GM12878 (cell line): ENCODE measurements at regions not wholly inside any gene's neighbourhood (a gene's known extent, or its start where the extent isn't known, plus 50 kb on each side); places are given as distances from the start of the nearest gene placed in this dataset.

ENCODE experiments used
- RB1 ChIP-seq: fragments of 450-650 bp; formaldehyde crosslinking; IDR thresholded peaks from 2 replicates; pipeline ENCODE4 v1.6.1; 2017; ENCODE audit warnings: mild to moderate bottlenecking, borderline replicate concordance
- SMC3 ChIP-seq: IDR thresholded peaks from 2 replicates; pipeline ENCODE4 v1.6.1; 2011; ENCODE audit warnings: low read length, improper control_type of control experiment, borderline replicate concordance
- SUZ12 ChIP-seq: fragments of 200-600 bp; sonication (generic); IDR thresholded peaks from one replicate; pipeline ENCODE4 v1.6.1; 2018; ENCODE audit warnings: antibody characterized with exemption, mild to moderate bottlenecking; ENCODE audit not compliant: unreplicated experiment
- TF ChIP-seq, protein P1 (sequence below): IDR thresholded peaks from 2 replicates; pipeline ENCODE4 v1.6.1; 2011; ENCODE audit warnings: borderline replicate concordance, low read depth, mild to moderate bottlenecking, moderate library complexity, mixed read lengths, low read length; ENCODE audit not compliant: insufficient read depth; ENCODE audit errors: extremely low read length
- TF ChIP-seq, protein P2 (sequence below), 3 experiments: IDR thresholded peaks in 2 of 3; conservative IDR thresholded peaks in 1 of 3; 2 replicates each; pipeline ENCODE4 v1.5.1; 2011; ENCODE audit warnings: low read depth in 3 of 3, low read length in 3 of 3, mild to moderate bottlenecking in 3 of 3, control low read depth in 2 of 3, moderate library complexity in 2 of 3, inconsistent platforms in 1 of 3, mixed read lengths in 1 of 3; ENCODE audit not compliant: control insufficient read depth in 2 of 3, insufficient read depth in 1 of 3; ENCODE audit errors: extremely low read depth in 1 of 3

DNA sequence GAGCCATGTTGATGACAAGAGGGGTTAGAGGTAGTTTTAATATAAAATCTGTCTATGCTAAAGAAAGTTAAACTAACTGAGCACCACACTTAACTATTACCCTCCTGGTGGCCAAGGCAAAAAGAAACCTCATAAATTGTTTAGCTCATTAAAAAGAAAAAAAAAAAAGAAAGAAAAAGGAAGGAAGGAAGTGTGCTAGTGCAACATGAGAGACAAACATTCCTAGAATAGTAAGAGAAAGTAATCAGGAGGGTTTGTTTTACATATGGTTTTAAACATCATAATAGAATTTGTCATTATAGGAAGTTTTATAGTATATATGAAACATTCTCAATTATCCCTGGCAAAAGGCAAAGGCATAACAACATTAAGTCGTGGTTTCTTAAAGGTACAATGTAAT, 152.3 kb downstream of the SNX18 start:
- TF ChIP-seq RB1 (no peak), SUZ12 (no peak), SMC3 (no peak)
- TF ChIP-seq, protein P1, sequence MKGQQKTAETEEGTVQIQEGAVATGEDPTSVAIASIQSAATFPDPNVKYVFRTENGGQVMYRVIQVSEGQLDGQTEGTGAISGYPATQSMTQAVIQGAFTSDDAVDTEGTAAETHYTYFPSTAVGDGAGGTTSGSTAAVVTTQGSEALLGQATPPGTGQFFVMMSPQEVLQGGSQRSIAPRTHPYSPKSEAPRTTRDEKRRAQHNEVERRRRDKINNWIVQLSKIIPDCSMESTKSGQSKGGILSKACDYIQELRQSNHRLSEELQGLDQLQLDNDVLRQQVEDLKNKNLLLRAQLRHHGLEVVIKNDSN = no peak
- TF ChIP-seq, protein P2, sequence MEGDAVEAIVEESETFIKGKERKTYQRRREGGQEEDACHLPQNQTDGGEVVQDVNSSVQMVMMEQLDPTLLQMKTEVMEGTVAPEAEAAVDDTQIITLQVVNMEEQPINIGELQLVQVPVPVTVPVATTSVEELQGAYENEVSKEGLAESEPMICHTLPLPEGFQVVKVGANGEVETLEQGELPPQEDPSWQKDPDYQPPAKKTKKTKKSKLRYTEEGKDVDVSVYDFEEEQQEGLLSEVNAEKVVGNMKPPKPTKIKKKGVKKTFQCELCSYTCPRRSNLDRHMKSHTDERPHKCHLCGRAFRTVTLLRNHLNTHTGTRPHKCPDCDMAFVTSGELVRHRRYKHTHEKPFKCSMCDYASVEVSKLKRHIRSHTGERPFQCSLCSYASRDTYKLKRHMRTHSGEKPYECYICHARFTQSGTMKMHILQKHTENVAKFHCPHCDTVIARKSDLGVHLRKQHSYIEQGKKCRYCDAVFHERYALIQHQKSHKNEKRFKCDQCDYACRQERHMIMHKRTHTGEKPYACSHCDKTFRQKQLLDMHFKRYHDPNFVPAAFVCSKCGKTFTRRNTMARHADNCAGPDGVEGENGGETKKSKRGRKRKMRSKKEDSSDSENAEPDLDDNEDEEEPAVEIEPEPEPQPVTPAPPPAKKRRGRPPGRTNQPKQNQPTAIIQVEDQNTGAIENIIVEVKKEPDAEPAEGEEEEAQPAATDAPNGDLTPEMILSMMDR (IDR thresholded peaks at IDR 0.05 in 2 of 3, conservative IDR thresholded peaks at IDR 0.05 in 1 of 3; ENCODE audit: control insufficient read depth in 2 of 3, extremely low read depth in 1 of 3, insufficient read depth in 1 of 3, low read depth in 3 of 3, low read length in 3 of 3) = no peak
